RKO (cell line): ENCODE measurements at regions not wholly inside any gene's neighbourhood (a gene's known extent, or its start where the extent isn't known, plus 50 kb on each side); places are given as distances from the start of the nearest gene placed in this dataset.

ENCODE experiments used
- DNase-seq: peaks from one replicate; pipeline ENCODE4 v3.0.0-alpha.2; 2016; ENCODE audit warnings: low spot score

GRCh38 chr1:218156595-218156994, 128.5 kb upstream of the RRP15 start:
- no peak for DNase-seq

GRCh38 chr1:218163371-218163770, 121.7 kb upstream of the RRP15 start:
- no peak for DNase-seq

- DNase-seq = no peak
These were observed 120.8 kb upstream of the RRP15 start for GRCh38 chr1:218164111-218164929.

GRCh38 chr1:218164930-218165700, 120.0 kb upstream of the RRP15 start:
- no peak for DNase-seq

- DNase-seq = no peak
These were observed 119.4 kb upstream of the RRP15 start for GRCh38 chr1:218165701-218166114.

- DNase-seq = no peak
These were observed 118.7 kb upstream of the RRP15 start for GRCh38 chr1:218166268-218166945.

- peak; percentile 63 for DNase-seq
These were observed 113.7 kb upstream of the RRP15 start for GRCh38 chr1:218171302-218171893.

- no peak for DNase-seq
These were observed 102.6 kb upstream of the RRP15 start for GRCh38 chr1:218182455-218182854.

- no peak for DNase-seq
These were observed 84.1 kb upstream of the RRP15 start for GRCh38 chr1:218200979-218201378.

- DNase-seq = no peak
These were observed 83.5 kb upstream of the RRP15 start for GRCh38 chr1:218201601-218202000.

- DNase-seq = no peak
These were observed 79.4 kb upstream of the RRP15 start for GRCh38 chr1:218205721-218206120.

- no peak for DNase-seq
These were observed 77.9 kb upstream of the RRP15 start for GRCh38 chr1:218207194-218207593.

- DNase-seq = peak; percentile 32
These were observed 75.7 kb upstream of the RRP15 start for GRCh38 chr1:218209351-218209861.

- no peak for DNase-seq
These were observed 73.9 kb upstream of the RRP15 start for GRCh38 chr1:218211241-218211640.

GRCh38 chr1:218217040-218217439, 68.1 kb upstream of the RRP15 start:
- no peak for DNase-seq

- DNase-seq = no peak
These were observed 65.6 kb upstream of the RRP15 start for GRCh38 chr1:218219460-218219859.

GRCh38 chr1:218224101-218224500, 61.0 kb upstream of the RRP15 start:
- no peak for DNase-seq

GRCh38 chr1:218226005-218226404, 59.1 kb upstream of the RRP15 start:
- no peak for DNase-seq
